ENCODE measurements at regions not wholly inside any gene's neighbourhood (a gene's known extent, or its start where the extent isn't known, plus 50 kb on each side); places are given as distances from the start of the nearest gene placed in this dataset.

DNA sequence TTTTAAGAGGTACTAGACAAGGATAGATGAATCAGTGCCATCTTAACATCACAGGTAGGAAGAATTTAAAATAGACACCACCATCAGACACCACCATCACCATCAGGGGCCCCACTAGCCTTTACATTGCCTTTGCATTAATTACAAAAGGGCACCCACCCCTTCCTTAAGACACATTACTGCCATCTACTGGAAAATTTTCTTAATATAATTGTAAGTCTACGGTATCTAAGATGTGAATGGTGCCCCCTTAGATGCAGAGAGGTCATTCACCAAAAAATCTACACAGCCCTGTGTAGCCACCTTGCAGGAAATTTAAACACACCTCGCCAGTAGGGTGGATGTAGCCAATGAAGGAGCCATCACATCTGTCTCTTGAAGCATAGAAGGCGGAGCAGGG is 184.1 kb downstream of the MID1IP1 start:
- 48 to 69% (median 67%) methylated on average over 3 of the region's 3 CpGs for WGBS, 3 donors
- Histone ChIP-seq H3K9me3 (no peaks in the 10 kb centered on the region), H3K27me3 (no peaks in the 10 kb centered on the region), H3K36me3 (no peaks in the 10 kb centered on the region), H3K4me1 (ENCODE audit: insufficient read depth) (no peaks in the 10 kb centered on the region), H3K27ac (no peak overlapping the region), H3K4me3 (no peak overlapping the region)
- intact Hi-C loops (cut with DNase I), result no loop called here
- no peak for DNase-seq
- TF ChIP-seq POLR2A (IDR thresholded peaks at IDR 0.05) (no peak), EP300 (IDR thresholded peaks at IDR 0.05) (no peak)
- TF ChIP-seq, protein P1, sequence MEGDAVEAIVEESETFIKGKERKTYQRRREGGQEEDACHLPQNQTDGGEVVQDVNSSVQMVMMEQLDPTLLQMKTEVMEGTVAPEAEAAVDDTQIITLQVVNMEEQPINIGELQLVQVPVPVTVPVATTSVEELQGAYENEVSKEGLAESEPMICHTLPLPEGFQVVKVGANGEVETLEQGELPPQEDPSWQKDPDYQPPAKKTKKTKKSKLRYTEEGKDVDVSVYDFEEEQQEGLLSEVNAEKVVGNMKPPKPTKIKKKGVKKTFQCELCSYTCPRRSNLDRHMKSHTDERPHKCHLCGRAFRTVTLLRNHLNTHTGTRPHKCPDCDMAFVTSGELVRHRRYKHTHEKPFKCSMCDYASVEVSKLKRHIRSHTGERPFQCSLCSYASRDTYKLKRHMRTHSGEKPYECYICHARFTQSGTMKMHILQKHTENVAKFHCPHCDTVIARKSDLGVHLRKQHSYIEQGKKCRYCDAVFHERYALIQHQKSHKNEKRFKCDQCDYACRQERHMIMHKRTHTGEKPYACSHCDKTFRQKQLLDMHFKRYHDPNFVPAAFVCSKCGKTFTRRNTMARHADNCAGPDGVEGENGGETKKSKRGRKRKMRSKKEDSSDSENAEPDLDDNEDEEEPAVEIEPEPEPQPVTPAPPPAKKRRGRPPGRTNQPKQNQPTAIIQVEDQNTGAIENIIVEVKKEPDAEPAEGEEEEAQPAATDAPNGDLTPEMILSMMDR (IDR thresholded peaks at IDR 0.05), result no peak

DNA sequence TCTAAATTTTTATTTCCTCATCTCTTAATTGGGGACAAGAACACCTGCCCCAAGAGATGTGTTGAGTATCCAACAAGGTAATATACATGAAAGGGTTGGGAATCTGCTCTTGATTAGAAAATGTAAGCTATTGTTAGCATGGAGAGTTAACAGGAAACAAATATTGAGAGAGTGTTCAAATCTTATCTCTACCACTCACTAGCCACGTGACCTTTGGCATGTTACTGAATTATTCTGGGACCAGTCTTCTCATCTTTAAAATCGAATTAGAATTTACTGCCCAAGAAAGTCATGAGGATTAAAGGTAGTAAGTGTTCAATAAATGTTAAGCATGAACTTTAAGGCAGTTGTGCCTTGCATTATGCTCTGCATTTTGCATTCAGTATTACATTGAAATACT is 184.7 kb downstream of the MID1IP1 start:
- no peaks in the 10 kb centered on the region for H3K36me3 ChIP-seq
- intact Hi-C loops (cut with DNase I), result no loop called here
- H3K27me3 ChIP-seq, result no peaks in the 10 kb centered on the region
- H3K9me3 ChIP-seq, result no peaks in the 10 kb centered on the region
- 21 to 33% (median 24%) methylated on average over 2 of the region's 2 CpGs for WGBS, 3 donors
- TF ChIP-seq POLR2A (IDR thresholded peaks at IDR 0.05) (no peak), EP300 (IDR thresholded peaks at IDR 0.05) (no peak)
- TF ChIP-seq, protein P1 (IDR thresholded peaks at IDR 0.05), result no peak
- no peak overlapping the region for H3K27ac ChIP-seq
- H3K4me3 ChIP-seq, result no peak overlapping the region
- H3K4me1 ChIP-seq (ENCODE audit: insufficient read depth), result no peaks in the 10 kb centered on the region
- no peak for DNase-seq

DNA sequence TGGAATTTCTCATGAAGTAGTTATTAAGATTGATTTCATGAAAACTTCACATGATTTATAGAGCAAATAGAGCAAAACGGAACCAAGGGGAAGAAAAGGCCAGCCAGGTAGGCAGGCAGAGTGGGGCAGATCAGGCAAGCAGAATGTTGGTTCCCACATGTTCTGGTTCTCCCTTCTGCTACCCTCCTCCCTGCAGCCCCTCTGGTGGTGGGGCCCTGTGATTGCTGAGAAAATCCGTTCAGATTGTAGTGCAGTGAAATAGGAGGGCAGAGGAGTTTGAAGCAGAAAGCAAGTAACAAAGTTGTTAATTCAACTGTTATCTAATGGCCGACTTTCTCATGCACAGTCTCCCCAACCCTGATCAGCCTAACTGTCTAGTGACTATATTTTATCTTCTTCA is 185.3 kb downstream of the MID1IP1 start:
- TF ChIP-seq POLR2A (IDR thresholded peaks at IDR 0.05) (no peak), EP300 (IDR thresholded peaks at IDR 0.05) (no peak)
- TF ChIP-seq, protein P1 (IDR thresholded peaks at IDR 0.05), result no peak
- 51 to 69% (median 53%) methylated on average over 3 of the region's 3 CpGs for WGBS, 3 donors

DNA sequence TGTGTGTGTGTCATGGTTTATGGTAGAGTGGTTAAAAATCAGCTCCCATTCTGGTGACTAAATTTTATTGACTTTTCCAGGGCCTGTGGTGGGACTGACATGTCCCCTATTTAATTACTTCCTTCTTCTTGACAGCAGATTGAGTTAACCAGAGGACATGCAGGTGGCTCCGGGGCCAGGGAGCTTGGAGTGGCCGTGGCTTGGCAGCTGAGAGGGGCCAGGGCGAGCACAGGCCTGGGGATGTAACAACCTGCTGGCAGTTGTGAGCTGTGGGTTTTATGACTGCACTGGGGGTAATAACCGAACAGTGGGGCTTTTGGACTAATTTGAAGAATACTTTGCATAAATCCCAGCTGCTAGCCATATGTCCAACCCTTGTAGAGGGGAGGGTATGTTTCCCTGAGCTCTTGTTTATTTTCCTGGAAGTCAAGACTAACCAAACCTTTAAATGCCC is 186.0 kb downstream of the MID1IP1 start:
- no peak overlapping the region for H3K27ac ChIP-seq
- H3K4me3 ChIP-seq, result no peak overlapping the region
- TF ChIP-seq POLR2A (IDR thresholded peaks at IDR 0.05) (no peak), EP300 (IDR thresholded peaks at IDR 0.05) (no peak)
- TF ChIP-seq, protein P1 (IDR thresholded peaks at IDR 0.05), result no peak
- 60 to 74% (median 62%) methylated on average over 4 of the region's 4 CpGs for WGBS, 3 donors
- H3K4me1 ChIP-seq (ENCODE audit: insufficient read depth), result no peaks in the 10 kb centered on the region
- H3K9me3 ChIP-seq, result no peaks in the 10 kb centered on the region
- DNase-seq, result no peak
- H3K36me3 ChIP-seq, result no peaks in the 10 kb centered on the region
- intact Hi-C loops (cut with DNase I), result no loop called here
- H3K27me3 ChIP-seq, result no peaks in the 10 kb centered on the region

More for the DNA sequence above, 185.3 kb downstream of the MID1IP1 start:
- DNase-seq, result no peak
- Histone ChIP-seq H3K4me3 (no peak overlapping the region), H3K9me3 (no peaks in the 10 kb centered on the region), H3K27ac (no peak overlapping the region), H3K36me3 (no peaks in the 10 kb centered on the region), H3K4me1 (ENCODE audit: insufficient read depth) (no peaks in the 10 kb centered on the region), H3K27me3 (no peaks in the 10 kb centered on the region)
- intact Hi-C loops (cut with DNase I), result no loop called here

All from ovary (tissue), 7 donors.